ENCODE measurements at regions not wholly inside any gene's neighbourhood (a gene's known extent, or its start where the extent isn't known, plus 50 kb on each side); places are given as distances from the start of the nearest gene placed in this dataset.

- H3K4me1 ChIP-seq: no peaks in the 10 kb centered on the region
- H3K36me3 ChIP-seq: no peaks in the 10 kb centered on the region
- DNase-seq (ENCODE audit: extremely low spot score): no peak
- no peak for TF ChIP-seq POLR2A (IDR thresholded peaks at IDR 0.05; ENCODE audit: low read depth)
- TF ChIP-seq EP300 (IDR thresholded peaks at IDR 0.05): no peak
- no peaks in the 10 kb centered on the region for H3K9me3 ChIP-seq
- no peak overlapping the region for H3K4me3 ChIP-seq
- intact Hi-C loops (cut with DNase I): no loop called here
- 50% methylated on average over 1 of the region's 1 CpG for WGBS
- H3K27ac ChIP-seq (replicated peaks in 1 of 4): no peak overlapping the region
- no peaks in the 10 kb centered on the region for H3K27me3 ChIP-seq
These were observed 63.5 kb upstream of the PUM3 start for GRCh38 chr9:2907411-2907810.

- TF ChIP-seq POLR2A (IDR thresholded peaks at IDR 0.05; ENCODE audit: low read depth) (no peak), POLR2AphosphoS5 (IDR thresholded peaks at IDR 0.05) (no peak), CTCF (IDR thresholded peaks at IDR 0.05) (no peak)
- no peaks in the 10 kb centered on the region for H3K27me3 ChIP-seq
- H3K27ac ChIP-seq (replicated peaks in 1 of 4): no peak overlapping the region
- 69% methylated on average over 2 of the region's 2 CpGs for WGBS
- no peak overlapping the region for H3K4me3 ChIP-seq
- no peaks in the 10 kb centered on the region for H3K9me3 ChIP-seq
- H3K36me3 ChIP-seq: no peaks in the 10 kb centered on the region
- H3K4me1 ChIP-seq: no peaks in the 10 kb centered on the region
- no peak for DNase-seq (ENCODE audit: extremely low spot score)
- intact Hi-C loops (cut with DNase I): no loop called here
These were observed 60.5 kb upstream of the PUM3 start for GRCh38 chr9:2904242-2904930.
